Vagina (tissue), 2 donors: ENCODE measurements at regions not wholly inside any gene's neighbourhood (a gene's known extent, or its start where the extent isn't known, plus 50 kb on each side); places are given as distances from the start of the nearest gene placed in this dataset.

Source experiments
- DNase-seq, 2 donors: peaks; one replicate each; pipeline ENCODE4 v3.0.0-alpha.2; 2017; ENCODE audit errors: extremely low spot score in 2 of 2
- H3K27ac ChIP-seq: fragments of 200-600 bp; sonication (generic); one replicate; pipeline ENCODE4 v1.5.1; 2019
- H3K27me3 ChIP-seq: fragments of 200-600 bp; sonication (generic); one replicate; pipeline ENCODE4 v1.5.1; 2019
- H3K36me3 ChIP-seq, 2 donors: fragments of 200-600 bp; sonication (generic); one replicate each; pipeline ENCODE4 v1.5.1; 2017 to 2019
- H3K4me1 ChIP-seq: fragments of 200-600 bp; sonication (generic); one replicate; pipeline ENCODE4 v1.5.1; 2019
- H3K4me3 ChIP-seq, 2 donors: fragments of 200-600 bp; sonication (generic); 1 replicate in 1 of 2; 2 replicates in 1 of 2; pipeline ENCODE4 v1.5.1; 2016 to 2019
- H3K9me3 ChIP-seq: fragments of 200-600 bp; sonication (generic); one replicate; pipeline ENCODE4 v1.5.1; 2019
- POLR2A ChIP-seq, 2 donors: fragments of 450-650 bp; IDR thresholded peaks; one replicate each; pipeline ENCODE4 v1.6.1; 2017; ENCODE audit warnings: antibody characterized with exemption in 2 of 2, mild to moderate bottlenecking in 2 of 2, moderate library complexity in 2 of 2
- POLR2AphosphoS5 ChIP-seq, 2 donors: sonication (generic); formaldehyde crosslinking; IDR thresholded peaks; one replicate each; pipeline ENCODE4 v1.9.0; 2017; ENCODE audit warnings: antibody characterized with exemption in 2 of 2, mild to moderate bottlenecking in 2 of 2, low read depth in 1 of 2; ENCODE audit not compliant: insufficient read depth in 1 of 2
- intact Hi-C: fragments of 100-400 bp; cut with DNase I; formaldehyde crosslinking; loops from one replicate; pipeline ENCODE4 v1.15.1; 2023
- TF ChIP-seq, protein P1 (sequence below), 3 experiments: fragments of 450-650 bp in 2 of 3; fragments of 200-600 bp in 1 of 3; sonication (generic) in 1 of 3; IDR thresholded peaks; one replicate each; pipeline ENCODE4 v1.5.1; 2017 to 2019; ENCODE audit warnings: antibody characterized with exemption in 3 of 3, mild to moderate bottlenecking in 2 of 3, moderate library complexity in 2 of 3

DNA sequence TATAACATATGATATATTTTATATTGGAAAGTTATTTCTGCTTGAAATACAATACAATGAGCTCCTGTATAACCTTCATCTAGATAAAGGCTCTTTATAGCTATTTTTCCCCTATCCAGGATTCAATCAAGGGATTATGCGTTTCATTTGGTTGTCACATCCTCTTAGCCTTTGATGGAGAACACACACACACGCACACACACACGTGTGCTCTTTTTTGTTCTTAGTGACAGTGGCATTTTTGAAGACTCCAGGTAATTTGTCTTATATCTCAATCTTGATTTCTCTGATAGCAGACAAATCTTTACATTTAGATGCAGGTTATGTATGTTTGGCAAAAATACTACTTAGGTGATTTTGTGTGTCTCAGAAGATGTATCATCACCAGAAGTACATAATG, 144.2 kb upstream of the CEP126 start:
- intact Hi-C loops: no loop called here

DNA sequence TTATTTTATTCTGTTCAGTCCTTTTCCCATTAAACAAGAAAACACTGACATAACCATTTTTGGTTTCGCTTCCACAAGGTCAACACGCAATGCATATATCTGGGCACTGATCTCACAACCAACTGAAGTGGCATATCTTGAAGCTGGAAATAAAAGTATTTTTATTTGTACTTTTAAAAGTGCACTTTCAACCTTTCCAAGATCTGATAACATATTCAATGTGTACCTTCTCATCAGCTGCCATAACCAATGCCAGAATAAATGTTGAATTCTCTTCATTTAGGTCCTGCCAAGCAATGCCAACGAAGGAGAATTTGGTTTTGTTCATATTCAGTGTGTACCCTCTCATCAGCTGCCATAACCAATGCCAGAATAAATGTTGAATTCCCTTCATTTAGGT, 148.9 kb upstream of the CEP126 start:
- no peaks in the 10 kb centered on the region for H3K36me3 ChIP-seq
- H3K27ac ChIP-seq: no peak overlapping the region
- no peaks in the 10 kb centered on the region for H3K9me3 ChIP-seq
- no peak for DNase-seq
- no peak for TF ChIP-seq POLR2AphosphoS5 (IDR thresholded peaks at IDR 0.05; ENCODE audit: insufficient read depth in 1 of 2, low read depth in 1 of 2)
- TF ChIP-seq, protein P1, sequence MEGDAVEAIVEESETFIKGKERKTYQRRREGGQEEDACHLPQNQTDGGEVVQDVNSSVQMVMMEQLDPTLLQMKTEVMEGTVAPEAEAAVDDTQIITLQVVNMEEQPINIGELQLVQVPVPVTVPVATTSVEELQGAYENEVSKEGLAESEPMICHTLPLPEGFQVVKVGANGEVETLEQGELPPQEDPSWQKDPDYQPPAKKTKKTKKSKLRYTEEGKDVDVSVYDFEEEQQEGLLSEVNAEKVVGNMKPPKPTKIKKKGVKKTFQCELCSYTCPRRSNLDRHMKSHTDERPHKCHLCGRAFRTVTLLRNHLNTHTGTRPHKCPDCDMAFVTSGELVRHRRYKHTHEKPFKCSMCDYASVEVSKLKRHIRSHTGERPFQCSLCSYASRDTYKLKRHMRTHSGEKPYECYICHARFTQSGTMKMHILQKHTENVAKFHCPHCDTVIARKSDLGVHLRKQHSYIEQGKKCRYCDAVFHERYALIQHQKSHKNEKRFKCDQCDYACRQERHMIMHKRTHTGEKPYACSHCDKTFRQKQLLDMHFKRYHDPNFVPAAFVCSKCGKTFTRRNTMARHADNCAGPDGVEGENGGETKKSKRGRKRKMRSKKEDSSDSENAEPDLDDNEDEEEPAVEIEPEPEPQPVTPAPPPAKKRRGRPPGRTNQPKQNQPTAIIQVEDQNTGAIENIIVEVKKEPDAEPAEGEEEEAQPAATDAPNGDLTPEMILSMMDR (IDR thresholded peaks at IDR 0.05): no peak
- TF ChIP-seq POLR2A (IDR thresholded peaks at IDR 0.05): no peak
- H3K4me3 ChIP-seq: no peak overlapping the region
- H3K4me1 ChIP-seq: no peaks in the 10 kb centered on the region
- H3K27me3 ChIP-seq: no peaks in the 10 kb centered on the region
- intact Hi-C loops: no loop called here

More for the DNA sequence above, 144.2 kb upstream of the CEP126 start:
- Histone ChIP-seq H3K9me3 (no peaks in the 10 kb centered on the region), H3K27ac (no peak overlapping the region), H3K36me3 (no peaks in the 10 kb centered on the region), H3K4me3 (no peak overlapping the region), H3K4me1 (no peaks in the 10 kb centered on the region), H3K27me3 (no peaks in the 10 kb centered on the region)
- DNase-seq: no peak
- TF ChIP-seq POLR2AphosphoS5 (IDR thresholded peaks at IDR 0.05; ENCODE audit: insufficient read depth in 1 of 2, low read depth in 1 of 2) (no peak), POLR2A (IDR thresholded peaks at IDR 0.05) (no peak)

DNA sequence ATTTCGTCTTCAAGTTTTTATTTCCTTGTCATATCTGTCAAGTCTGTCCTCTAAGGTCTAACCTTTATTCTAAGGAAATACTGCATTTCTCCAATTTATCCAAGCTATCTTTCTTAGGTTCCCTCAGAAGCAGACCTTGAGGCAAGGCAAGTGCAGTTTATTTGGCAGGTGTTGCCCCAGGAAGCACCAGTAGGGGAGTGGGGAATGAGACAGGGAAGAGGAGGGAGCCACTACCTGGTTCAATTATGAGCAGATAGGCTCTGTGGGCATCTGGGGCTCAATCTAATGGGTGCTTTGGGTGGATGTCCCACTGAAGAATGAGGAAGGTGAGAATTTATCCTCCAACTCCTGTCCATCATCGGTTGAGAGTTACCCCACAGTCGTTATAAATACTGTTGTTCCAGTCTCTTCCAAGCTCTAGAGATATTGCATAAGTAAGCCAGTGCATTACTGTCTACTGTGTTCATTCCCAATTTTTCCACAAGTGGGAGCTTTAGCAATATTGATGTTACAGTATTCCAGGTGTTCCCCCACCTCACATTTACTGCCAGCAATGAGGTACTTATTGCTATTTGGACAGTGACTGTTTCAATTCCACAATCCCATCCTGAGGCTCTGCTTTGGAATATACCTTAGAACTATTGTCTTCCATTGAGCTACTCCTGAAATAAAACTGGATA, 154.9 kb upstream of the CEP126 start:
- Histone ChIP-seq H3K36me3 (no peaks in the 10 kb centered on the region), H3K27ac (no peak overlapping the region), H3K27me3 (no peaks in the 10 kb centered on the region), H3K4me1 (no peaks in the 10 kb centered on the region), H3K9me3 (no peaks in the 10 kb centered on the region), H3K4me3 (no peak overlapping the region)
- intact Hi-C loops: no loop called here
- TF ChIP-seq, protein P1 (IDR thresholded peaks at IDR 0.05): no peak
- TF ChIP-seq POLR2AphosphoS5 (IDR thresholded peaks at IDR 0.05; ENCODE audit: insufficient read depth in 1 of 2, low read depth in 1 of 2): no peak
- TF ChIP-seq POLR2A (IDR thresholded peaks at IDR 0.05): no peak
- DNase-seq: no peak

DNA sequence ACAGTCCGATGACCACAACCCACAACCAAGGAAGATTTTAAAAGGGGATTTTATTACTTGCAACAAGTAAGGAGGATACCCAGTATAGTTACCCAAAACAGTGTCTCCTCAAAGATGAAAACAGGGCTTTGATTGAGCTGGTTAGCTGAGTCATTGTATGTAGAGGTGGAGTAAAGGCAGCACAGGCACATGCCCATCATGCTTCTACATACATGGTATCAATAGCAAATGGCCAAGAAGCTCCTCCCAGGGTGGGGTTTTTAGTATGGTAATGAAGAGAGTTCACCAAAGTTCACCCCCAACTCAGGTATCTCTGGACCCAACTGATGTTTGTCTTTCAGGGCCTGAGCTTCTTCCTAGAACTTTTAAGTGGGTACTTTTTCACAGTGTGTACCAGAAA, 157.1 kb upstream of the CEP126 start:
- Histone ChIP-seq H3K27ac (no peak overlapping the region), H3K4me3 (no peak overlapping the region), H3K9me3 (no peaks in the 10 kb centered on the region), H3K36me3 (no peaks in the 10 kb centered on the region), H3K4me1 (no peaks in the 10 kb centered on the region), H3K27me3 (no peaks in the 10 kb centered on the region)
- TF ChIP-seq, protein P1 (IDR thresholded peaks at IDR 0.05): no peak
- no peak for TF ChIP-seq POLR2AphosphoS5 (IDR thresholded peaks at IDR 0.05; ENCODE audit: insufficient read depth in 1 of 2, low read depth in 1 of 2)
- TF ChIP-seq POLR2A (IDR thresholded peaks at IDR 0.05): no peak
- no peak for DNase-seq
- intact Hi-C loops: no loop called here

DNA sequence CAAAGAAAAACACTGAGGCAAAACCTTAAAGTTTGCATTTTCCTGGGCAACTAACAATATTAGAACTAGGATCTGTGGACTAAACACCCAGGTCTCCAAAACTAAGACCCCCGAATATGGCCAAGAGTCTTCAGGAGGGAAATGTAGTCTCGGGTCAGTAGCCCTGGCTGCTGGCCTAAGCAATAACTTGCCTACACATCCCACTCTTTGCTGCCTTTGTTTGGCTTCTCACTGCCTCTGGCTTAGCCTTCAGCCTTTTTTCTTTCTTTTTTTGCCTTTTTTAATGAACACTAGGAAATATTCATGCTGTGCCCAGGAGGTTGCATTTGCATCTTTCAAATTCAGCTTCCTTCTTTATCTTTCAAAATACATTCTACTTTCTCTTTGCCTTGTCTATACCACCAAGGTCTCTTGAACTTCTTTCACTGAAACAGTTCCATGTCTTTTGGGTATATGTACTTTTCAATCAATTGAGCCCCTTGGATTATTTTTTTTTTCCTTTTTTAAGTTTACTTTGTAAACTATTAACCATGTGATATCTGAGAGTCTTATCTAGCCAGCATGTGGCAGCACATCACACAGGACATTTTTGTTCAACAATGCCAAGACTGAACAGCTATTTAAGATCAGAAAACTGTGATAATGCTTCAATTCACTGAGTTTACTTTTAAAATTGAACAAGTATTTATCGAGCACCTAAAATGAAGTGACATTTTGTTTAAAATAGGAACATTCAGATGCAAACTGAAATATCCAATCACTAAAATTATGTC, 165.0 kb upstream of the TRPC6 start:
- no peaks in the 10 kb centered on the region for H3K36me3 ChIP-seq
- no peak overlapping the region for H3K27ac ChIP-seq
- TF ChIP-seq POLR2AphosphoS5 (IDR thresholded peaks at IDR 0.05; ENCODE audit: insufficient read depth in 1 of 2, low read depth in 1 of 2): no peak
- TF ChIP-seq, protein P1 (IDR thresholded peaks at IDR 0.05): no peak
- no peak for TF ChIP-seq POLR2A (IDR thresholded peaks at IDR 0.05)
- no peaks in the 10 kb centered on the region for H3K9me3 ChIP-seq
- no peak for DNase-seq
- intact Hi-C loops: no loop called here
- H3K4me3 ChIP-seq: no peak overlapping the region
- H3K4me1 ChIP-seq: peaks cover 14% of the 10 kb centered on the region
- H3K27me3 ChIP-seq: no peaks in the 10 kb centered on the region
